SU-DHL-6 (cell line): ENCODE measurements at regions not wholly inside any gene's neighbourhood (a gene's known extent, or its start where the extent isn't known, plus 50 kb on each side); places are given as distances from the start of the nearest gene placed in this dataset.

Experiments
- EZH2phosphoT487 ChIP-seq: fragments of 200-600 bp; sonication (generic), shearing (Covaris generic); conservative IDR thresholded peaks from 2 replicates; pipeline ENCODE4 v1.6.1; 2018; ENCODE audit warnings: mild to moderate bottlenecking, antibody characterized with exemption, low read length, moderate library complexity, mixed read lengths
- TF ChIP-seq, protein P1 (sequence below): fragments of 200-600 bp; sonication (generic); IDR thresholded peaks from one replicate; pipeline ENCODE4 v1.5.1; 2017; ENCODE audit warnings: antibody characterized with exemption, mild to moderate bottlenecking, low read length, moderate library complexity; ENCODE audit not compliant: insufficient read depth, poor library complexity, severe bottlenecking

DNA sequence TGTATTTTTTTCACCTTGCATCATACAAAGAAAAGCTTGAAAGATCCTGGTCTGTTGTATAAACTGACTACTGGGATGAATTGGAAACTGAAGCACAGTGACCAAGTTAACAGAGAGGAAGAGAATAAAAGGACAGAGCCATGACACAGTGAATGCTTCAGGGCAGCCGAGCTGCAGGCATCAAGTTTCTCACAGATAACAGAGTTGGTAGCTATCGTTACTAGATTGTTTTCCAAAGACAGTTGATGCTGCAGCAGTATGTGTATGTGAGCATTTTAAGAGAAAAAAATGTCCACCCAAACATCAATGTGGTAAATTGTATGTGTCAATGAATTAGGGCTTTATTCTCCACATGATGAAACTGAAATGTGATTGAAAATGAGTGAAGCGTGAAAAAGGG, 1032.7 kb downstream of the ADGRL3 start:
- TF ChIP-seq, protein P1, sequence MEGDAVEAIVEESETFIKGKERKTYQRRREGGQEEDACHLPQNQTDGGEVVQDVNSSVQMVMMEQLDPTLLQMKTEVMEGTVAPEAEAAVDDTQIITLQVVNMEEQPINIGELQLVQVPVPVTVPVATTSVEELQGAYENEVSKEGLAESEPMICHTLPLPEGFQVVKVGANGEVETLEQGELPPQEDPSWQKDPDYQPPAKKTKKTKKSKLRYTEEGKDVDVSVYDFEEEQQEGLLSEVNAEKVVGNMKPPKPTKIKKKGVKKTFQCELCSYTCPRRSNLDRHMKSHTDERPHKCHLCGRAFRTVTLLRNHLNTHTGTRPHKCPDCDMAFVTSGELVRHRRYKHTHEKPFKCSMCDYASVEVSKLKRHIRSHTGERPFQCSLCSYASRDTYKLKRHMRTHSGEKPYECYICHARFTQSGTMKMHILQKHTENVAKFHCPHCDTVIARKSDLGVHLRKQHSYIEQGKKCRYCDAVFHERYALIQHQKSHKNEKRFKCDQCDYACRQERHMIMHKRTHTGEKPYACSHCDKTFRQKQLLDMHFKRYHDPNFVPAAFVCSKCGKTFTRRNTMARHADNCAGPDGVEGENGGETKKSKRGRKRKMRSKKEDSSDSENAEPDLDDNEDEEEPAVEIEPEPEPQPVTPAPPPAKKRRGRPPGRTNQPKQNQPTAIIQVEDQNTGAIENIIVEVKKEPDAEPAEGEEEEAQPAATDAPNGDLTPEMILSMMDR, result no peak
- TF ChIP-seq EZH2phosphoT487, result no peak
